D341Med (cell line): ENCODE measurements at regions not wholly inside any gene's neighbourhood (a gene's known extent, or its start where the extent isn't known, plus 50 kb on each side); places are given as distances from the start of the nearest gene placed in this dataset.
"Not testable (repeated sequence)": the region's sequence is repeated elsewhere in the genome, so short reads cannot be mapped to it uniquely, and the experiment has no call there.

Experiments
- DNase-seq: peaks from one replicate; pipeline ENCODE4 v3.0.0; 2012; ENCODE audit warnings: low spot score

DNA sequence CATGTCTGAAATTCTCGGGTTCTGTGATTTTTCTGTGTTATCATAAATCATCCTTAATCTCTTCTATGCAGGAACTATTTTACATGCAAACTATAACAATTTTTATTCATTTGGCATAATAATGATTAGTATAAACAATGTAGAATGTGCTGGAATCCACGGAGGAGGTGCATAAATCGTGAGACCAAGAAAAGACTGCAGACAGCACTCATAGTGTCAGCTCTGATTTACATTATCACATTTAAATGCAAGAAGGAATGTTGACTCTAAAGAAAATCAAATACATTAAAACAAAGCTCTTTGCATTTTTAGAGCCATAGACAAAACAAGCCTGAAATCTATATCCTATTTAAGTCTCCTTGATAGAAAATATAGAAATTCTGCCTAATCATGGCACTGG lies 501.7 kb upstream of the STXBP6 start:
- DNase-seq = no peak

DNA sequence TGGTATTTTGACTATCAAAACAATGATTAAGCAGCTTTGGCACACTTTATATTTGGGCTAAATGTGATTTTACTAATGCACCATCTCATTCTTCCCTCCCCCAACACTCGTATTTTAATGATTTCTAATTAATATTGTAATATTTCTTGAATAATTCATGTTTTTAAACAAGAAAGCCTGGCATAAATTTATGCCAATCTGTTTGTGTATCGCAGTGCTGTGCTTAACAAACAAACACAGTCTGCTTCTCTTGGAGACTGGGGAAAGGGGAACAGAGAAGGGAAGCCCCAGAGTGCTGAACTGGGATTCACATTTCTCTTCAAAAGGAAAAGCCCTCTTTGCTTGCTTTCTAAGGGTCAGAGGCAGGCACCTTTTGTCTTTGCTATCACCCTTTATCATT lies 496.9 kb upstream of the STXBP6 start:
- DNase-seq = no peak

DNA sequence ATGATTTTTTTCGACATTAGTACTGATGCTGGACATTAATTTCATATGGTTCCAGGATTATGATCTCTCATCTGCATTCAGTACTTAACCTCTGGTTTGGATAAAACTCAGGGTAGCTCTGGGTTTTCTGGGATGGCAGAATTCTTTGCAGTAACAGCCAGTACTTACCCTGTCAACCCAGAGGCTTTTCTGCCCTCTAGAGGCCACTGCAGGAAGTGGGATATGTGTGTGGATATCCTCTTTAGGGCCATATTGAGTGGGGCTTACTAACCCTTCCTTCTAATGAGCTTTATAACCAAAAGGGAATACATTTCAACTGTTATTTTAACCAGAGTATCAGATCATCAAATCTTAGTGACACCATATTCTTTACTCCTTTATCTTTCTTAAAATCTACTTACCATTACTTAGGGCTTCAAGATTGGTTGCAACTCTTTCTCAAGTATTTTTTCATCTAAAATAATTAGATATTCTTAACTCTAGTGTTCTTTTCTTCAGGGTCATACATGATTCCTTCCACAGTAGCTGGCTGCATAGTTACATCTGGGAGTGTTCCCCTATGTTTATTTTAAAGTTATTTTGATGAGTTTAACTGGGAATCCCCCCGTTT lies 488.0 kb upstream of the STXBP6 start:
- DNase-seq = peak; percentile 60

DNA sequence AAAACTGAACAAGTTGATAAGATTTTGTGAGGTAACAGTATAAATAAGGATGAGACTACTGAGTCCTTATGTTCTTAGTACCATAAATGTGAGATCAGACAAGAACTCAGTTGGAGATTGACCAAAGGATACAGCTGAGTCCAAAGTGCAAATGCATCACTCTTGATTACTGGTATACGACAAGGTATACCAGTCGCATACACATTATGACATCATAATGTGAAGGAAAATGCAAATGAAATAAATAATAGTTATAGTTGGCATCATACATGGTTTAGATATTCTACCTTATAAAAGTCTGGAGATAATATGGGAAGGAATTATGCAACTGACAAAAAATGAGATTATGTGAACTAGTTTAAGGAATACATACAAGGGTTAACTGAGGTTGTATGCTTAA lies 476.3 kb upstream of the STXBP6 start:
- no peak for DNase-seq

DNA sequence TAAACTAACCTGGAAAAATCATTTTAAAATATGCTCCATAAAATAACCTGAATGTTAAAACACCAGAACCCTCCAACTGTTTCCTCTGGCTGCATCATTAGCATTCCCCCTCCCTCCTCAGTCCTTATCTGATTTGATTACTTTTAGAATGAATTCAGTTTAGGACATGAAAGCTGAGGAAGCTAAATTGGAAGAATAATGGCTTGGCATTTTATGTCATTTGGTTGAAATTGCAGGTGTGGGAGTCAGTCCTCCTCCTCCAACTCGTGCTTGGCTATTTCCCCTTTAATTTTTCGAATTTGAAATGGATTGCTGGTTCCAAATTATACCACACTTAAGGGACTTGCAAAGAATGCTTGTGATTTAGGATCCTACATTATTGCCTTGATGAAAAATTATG lies 473.0 kb upstream of the STXBP6 start:
- no peak for DNase-seq

DNA sequence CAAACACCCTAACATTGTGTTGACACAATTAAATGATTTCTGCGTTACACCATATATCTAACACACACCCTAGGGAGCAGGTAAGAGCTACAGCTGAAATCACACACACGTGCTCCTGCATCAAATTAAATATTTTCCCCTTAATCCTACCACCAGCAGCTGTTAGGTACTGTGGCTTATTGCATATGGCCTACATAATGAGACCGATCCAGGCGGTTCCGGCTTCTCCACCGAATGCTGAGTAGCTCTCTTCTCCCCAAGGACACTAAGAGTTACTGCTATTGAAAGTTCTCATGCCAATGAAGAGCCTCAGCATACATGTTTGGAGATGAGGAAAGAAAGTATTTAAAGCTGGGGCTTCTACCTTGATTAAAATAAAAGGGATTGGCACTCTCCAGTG lies 472.2 kb upstream of the STXBP6 start:
- no peak for DNase-seq

DNA sequence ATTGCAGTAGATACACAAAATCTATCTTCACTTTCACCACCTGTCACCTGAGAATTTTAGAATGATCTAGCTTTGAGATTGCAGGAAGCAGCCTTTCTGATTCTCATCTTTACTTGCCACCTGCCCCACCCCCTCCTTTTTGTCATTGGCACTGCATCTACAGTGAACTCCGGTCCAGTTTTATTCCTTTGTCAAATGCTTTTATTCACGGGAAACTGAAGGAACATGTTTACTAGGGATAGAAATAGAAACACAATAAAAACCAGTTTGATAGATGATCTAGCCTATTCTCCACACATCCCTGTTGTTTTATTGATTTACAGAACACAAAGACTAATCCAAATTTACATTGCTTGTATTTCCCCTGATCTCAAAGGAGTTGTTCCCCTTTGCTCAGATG lies 471.7 kb upstream of the STXBP6 start:
- DNase-seq = no peak

DNA sequence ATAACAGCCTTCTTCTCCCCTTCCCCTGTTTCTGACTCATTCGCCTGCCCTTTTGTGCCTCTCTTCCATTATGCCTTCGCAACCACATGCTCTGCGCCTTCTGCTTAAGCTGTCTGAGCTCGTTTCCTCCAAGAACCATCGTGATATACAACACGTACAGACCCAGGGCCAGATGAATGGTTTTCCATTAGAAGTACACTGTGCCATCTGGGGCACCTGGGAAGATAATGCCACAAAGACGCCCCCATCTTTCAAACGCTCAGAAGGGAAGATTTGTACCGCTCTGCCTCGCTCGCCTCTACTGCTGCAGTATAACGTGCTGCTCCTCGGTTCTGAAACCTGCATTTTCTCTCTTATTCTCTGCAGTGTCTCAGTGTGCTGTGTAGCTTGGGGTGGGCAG lies 470.9 kb upstream of the STXBP6 start:
- no peak for DNase-seq

DNA sequence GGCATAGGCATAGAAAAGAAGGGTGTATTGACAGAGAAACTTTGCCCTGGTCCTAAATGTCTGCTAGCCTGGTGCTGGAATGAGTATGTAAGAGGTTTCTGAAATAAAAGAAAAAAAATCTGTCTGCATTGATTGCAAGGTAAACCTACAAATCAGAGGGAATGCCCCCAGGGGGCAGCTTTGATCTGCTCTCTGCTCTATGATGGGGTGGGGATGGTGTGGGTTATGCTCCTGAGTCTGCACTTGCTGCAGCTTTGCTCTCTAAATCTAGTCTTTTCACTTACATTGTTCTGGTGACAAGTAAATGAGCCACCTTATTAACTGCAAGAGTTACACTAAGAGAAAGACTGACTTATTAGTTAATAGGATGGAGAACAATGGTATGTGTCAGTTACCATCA lies 468.4 kb upstream of the STXBP6 start:
- no peak for DNase-seq

DNA sequence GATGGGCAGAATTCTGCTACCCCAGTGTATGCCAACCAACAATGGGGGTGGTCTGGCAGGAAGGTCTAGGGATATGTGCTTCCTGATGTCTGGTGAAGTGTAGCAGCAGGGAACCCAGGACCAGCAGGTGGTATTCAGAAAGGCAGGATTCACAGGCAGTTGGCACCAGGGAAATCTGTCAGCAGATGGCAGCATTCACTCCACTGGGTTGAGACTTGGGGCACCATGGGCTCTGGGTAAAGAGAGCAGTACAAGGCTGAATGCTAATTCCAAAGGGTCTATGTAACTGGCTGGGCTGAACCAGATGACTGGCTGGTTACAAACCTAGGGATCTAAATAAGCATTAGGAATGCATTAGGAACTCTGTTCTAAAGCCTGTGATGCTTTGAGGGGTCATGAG lies 466.9 kb upstream of the STXBP6 start:
- DNase-seq = peak; percentile 37

DNA sequence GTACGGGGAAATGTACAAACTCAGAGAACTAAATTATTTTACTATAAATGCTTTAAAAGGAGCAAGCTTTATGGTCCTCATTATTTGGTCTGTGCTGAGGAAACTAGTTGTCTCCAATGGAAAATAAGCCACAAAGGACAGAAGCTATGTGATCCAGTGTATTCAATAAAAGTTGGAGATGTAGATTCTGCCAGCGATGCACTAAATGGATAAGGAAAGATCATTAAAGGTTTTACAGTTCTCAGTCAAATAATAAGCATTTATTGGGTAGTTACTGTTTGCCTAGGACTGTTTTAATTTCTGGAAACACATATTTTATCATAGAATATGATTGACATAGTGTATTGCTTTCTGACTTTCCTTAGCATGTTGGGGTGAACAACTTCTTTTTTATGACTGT lies 458.9 kb upstream of the STXBP6 start:
- DNase-seq = no peak

DNA sequence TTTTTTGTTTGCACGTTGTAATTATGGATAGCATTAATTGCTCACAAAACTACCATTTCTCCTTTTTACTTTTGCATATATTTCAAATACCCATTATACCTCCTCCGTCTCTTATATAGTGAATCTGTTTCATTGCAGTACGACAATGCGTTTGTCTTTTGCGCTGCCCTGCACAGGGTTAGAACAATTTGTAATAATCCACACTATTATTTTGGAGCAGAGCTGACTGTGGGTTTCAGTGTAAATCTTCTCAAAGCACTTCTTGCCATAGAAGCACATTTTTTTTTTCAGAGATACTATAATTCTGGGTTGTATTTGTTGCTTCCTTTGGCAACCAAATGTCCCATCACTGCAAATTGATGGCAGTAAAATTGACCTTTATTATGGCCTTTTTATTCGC lies 451.8 kb upstream of the STXBP6 start:
- no peak for DNase-seq

DNA sequence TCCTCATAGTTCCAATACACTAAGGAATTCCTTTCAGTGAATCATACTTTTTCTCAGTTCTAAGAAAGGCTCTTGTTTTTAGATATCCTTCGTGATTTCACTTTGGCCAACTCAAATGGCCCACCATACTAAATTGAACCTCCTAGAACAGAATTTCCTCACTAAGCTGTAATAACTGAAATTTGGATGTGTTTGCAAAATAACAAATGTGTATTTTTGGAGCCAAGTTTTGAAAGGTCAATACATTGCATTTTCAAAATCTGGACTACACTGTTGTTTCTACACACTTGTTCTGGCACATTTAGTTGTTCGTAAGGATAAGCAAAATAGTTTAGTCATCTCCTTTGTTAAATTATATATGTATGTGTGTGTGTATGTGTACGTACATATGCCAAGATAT lies 439.0 kb upstream of the STXBP6 start:
- no peak for DNase-seq

DNA sequence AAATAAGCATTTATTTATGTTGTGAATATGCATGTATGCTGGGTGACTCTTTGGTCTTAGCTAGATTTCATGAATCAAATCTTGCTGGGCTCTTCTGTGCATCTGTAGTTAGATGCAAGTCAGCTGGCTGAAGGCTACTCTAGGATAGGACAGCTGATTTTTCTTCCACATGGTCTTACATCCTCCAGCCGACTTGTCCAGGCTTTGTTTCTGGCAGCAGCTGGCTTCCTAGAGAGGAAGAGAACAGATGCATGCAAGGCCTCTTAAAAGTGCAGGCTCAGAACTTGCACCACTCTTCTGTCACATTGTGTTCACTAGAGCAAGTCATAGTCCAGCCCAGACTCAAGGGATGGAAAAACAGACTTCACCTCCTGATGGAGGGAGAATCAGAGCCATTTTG lies 435.4 kb upstream of the STXBP6 start:
- DNase-seq = no peak

DNA sequence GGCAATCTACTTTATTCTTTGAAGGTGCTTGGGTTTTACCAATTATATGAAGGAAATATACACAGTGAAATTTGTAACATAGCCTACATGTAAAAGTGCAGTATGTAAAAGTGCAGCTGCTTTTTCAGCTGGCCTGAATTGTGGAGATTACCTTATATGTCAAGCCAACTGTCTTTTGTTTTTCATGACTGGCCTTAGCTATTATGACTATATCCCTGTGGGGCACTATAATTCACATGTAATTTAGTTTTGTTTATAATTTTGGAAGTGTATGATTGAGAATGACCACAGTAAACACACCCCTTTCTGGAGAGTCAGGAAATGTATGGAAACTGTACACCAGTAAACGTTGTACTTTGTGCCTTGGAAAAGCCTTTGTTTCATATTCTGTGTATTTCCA lies 435.0 kb upstream of the STXBP6 start:
- no peak for DNase-seq

DNA sequence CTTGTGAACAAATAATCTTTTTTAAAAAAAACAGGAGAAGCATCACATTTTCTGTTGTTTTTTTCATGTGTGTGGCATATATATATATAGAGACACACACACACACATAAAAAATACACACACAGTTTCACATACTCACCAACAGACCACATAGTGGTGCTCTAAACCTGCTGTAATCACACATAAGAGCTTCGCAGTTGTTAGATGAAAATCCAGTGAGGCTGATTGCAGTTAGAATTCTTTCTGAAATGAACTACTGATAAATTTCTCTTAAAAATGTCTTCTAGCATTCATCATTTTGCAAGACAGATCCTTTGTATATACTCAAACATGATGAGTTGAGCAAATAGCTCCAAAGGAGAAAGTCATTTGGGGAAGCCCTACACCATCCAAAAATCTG lies 434.3 kb upstream of the STXBP6 start:
- DNase-seq = no peak

DNA sequence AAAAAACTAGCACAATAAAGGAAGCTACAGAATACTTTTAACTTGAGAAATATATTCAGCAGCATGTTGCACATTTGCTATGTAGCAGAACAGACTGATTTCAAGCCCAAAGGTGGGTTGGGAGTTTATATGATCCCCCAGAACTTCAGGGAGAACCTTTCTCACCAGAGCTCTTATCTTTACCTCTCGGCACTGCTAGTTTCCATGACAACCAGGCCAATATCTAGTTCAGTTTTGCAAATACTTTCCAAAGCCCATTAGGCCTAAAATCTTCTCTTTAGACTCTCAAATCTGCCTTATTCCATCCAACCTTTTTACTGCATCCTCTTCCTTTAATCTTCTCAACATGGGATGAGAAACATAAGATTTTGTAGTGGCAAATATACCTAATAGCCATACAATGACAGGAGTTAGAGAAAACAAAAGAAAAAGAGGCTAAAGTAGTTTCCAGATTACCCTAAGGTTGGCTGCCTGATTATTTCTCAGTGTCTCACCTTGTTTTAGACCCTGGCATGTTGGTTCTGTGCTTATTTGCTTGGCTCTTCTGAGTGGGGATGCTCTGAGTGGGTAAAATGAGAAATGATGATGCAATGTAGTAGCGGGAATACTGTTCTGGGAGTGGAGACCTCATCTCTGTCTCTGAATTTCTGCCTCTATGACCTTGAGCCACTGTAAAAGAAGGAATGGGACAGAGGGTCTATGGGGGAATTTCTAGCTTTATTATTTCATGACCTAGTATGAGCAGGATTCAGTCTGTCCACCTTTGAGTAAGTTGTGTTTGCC lies 427.6 kb upstream of the STXBP6 start:
- DNase-seq = no peak

DNA sequence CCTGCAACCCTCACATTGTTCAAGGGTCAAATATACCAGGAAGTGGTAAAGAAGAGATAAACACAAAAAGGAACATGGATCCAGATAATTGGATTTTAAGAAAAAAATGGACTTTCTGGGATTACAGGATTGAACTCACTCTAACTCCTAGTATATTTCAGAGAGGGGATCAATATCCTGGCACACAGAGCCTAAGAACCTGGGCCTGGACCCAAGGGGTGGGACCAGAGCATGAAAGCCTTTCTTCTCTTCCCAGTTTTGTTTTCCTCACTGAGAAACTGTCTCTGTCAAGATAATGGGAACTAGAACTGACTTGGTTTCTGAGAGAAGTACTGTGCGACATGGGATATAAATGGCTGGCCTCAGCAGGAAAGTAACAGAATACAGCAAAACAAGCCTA lies 422.8 kb upstream of the STXBP6 start:
- DNase-seq = no peak

DNA sequence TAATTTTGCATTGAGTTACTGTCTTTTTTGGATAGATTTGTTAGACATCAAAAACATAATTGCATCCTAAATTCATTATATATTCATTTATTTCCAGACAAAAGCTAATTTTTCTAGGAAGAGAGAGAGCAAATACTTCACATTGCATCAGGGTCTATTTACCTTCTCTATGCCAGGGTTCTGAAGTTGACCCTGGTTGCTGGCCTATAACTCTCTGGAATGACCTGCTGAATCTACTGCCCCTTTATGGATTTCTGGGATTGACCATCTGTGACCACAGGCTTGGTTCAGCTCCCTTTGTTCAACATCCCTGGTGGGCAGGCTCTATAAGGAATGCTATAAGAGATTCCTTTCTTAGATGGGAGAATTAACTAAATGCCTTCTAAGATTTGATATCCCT lies 414.8 kb upstream of the STXBP6 start:
- no peak for DNase-seq

DNA sequence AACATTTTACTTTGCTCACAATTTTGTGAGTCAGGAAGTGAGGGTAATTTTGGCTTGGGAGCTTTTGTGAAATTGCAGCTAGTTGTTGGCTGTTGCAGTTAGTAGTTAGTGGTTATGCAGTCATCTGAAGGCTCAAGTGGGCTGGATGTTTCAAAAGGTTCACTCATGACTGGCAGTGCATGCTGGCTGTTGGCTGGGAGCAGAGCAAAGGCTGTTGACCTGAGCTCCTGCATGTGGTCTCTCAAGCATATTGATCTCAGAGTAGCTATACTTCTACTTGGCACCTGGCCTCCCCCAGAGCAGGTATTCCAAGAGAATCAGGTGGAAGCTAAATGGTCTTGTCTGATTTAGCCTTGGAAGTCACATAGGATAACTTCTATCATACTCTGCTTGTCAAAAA lies 414.1 kb upstream of the STXBP6 start:
- no peak for DNase-seq

DNA sequence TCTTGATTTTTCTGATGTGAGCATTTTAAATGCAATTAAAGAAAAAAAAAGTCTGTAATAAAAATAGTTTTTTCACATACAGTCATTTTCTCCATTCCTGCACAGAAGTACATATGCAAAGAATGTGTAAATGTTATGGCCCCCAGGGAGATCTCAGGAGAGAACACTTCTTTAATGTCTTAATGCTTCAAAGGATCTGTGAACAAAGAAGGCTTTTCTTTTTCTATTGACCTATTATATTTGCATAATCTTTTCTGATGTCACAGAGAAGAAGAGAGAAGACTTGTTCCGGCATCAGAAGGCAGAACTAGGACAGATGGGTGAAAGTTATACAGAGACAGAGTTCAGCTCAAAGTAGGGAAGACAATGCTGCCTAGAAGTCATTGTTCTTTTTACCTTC lies 413.5 kb upstream of the STXBP6 start:
- no peak for DNase-seq

DNA sequence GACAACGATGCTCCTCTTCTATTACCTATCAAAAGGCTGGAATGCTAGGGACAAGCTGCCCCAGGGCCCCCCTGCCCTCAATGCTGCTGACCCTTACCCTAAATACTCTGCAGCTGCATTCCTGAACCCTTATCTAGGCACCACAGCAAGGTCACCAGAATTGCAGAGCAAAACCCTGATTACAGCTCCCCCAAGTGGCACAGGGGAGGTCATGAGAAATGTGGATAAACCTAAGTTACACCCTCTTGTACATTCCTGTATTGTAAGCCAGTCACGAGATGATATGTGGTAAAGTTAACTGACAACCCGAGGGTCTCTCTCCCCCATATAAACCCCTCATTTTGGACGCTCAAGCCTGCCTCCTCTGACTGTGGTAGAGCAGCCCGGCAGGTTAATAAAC lies 411.8 kb upstream of the STXBP6 start:
- no peak for DNase-seq

DNA sequence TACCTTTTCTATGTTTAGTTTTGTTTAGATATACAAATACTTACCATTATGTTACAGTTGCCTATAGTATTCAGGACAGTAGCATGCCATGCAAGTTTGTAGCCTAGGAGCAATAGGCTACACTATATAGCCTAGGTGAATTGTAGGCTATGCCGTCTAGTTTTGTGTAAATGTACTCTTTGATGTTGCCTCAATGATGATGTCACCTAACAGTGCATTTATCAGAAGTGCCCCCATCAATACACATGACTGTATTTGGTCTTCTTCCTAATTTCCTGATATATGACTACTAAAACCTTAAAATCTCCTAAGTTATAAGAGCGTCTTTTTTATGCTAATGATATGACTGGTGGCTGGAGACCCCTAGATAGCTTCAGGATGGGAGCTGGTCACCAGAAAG lies 394.4 kb upstream of the STXBP6 start:
- no peak for DNase-seq

DNA sequence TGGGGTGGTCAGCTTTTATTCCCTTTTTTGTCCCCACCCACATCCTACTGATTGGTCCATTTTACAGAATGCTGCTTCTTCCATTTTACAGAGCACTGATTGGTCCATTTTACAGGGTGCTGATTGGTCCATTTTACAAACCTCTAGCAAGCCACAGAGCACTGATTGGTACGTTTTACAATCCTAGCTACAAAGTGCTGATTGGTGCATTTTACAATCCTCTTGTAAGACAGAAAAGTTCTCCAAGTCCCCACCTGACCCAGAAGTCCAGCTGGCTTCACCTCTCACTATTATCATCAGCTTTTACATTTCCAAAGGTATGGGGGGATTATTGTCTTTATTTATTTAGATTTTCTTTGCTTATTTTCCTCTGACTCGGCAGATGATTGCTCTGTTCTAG lies 390.4 kb upstream of the STXBP6 start:
- not testable (repeated sequence) for DNase-seq
